NCI-H2196 (cell line): ENCODE measurements at regions not wholly inside any gene's neighbourhood (a gene's known extent, or its start where the extent isn't known, plus 50 kb on each side); places are given as distances from the start of the nearest gene placed in this dataset.

Experiments used
- DNase-seq: peaks from one replicate; lab custom pipeline; 2025; ENCODE audit not compliant: unreplicated experiment; lab: John Stamatoyannopoulos, UW

DNA sequence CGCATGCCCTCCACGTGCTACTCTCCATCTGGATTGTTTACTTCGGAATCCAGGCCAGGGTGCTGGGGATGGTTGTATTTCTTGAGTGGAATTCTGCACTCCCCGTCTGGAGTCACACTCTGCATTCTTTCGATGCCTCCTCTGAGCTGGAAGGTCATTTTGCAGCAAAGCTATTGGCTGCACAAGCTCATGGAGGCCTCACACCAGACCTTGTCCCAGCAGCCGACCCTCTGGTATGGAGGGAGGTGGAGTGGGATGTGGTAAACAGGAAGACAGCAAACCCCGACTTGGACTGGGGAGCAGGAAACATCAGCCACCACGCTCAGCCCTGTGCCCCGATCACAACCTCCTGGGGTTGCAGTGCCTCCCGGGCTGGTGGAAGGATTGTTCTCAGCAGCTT, 225.3 kb upstream of the LNX1 start:
- no peak for DNase-seq

GRCh38 chr4:53815281-53815680, 224.0 kb upstream of the LNX1 start:
- no peak for DNase-seq

GRCh38 chr4:53813998-53814397, 222.7 kb upstream of the LNX1 start:
- DNase-seq = no peak

- no peak for DNase-seq
These were observed 219.4 kb upstream of the LNX1 start for GRCh38 chr4:53810643-53811042.

- no peak for DNase-seq
These were observed 218.5 kb upstream of the LNX1 start for GRCh38 chr4:53809816-53810215.

DNA sequence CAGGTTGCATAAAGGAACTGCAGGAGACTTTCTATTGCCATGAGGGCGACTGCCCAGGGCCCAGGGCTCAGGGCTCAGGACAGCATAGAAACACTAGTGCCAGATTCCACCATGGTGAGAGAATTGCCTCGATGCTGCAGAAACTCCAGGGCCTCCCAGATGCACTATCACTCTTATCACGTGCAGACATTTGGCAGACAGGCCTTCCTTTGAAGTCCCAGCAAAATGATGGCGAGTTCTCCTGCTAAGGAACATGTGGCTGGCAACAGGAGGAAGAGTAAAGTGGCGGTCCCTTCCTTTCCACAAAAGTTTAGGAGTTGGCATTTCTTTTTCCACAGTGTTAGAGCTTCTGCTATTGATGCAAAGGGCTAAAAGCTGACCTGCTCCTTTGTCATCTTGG, 214.0 kb upstream of the LNX1 start:
- no peak for DNase-seq

DNA sequence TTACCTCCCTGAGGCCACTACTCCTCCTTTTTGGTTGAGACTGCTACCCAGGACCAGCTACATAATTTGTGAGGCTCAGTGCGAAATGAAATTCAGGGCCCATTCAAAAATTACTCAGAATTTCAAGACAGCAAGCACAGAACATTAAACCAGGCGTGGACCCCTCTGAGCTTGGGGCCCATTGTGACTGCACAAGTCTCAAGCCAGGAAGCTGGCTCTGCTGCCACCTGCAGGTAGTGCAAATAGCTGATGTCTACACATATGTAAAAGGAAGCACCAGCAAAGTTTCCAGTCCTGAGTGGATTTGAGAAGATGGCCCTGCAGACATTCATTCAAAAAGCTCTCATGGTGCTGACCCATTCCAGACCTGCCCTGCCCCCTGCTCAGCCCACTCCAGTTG, 213.4 kb upstream of the LNX1 start:
- no peak for DNase-seq

DNA sequence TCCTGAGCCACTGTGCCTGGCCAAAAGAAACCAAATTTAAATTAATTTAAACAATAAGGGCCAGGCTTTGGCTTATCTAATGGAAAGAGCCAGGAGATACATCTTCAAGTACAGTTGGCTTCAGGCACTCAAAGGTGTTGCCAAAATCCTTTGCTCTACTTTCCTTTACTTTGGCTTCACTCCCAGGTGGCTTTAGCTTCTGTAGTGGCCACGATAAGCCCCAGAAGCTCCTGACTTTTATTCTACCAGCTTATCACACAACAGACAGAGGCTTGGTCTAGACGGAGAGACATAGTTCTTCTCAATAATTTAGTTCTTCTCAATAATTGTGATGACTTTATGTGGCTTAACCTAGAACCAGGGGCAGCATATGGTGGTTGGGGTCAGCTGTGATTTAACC, 211.2 kb upstream of the LNX1 start:
- no peak for DNase-seq

DNA sequence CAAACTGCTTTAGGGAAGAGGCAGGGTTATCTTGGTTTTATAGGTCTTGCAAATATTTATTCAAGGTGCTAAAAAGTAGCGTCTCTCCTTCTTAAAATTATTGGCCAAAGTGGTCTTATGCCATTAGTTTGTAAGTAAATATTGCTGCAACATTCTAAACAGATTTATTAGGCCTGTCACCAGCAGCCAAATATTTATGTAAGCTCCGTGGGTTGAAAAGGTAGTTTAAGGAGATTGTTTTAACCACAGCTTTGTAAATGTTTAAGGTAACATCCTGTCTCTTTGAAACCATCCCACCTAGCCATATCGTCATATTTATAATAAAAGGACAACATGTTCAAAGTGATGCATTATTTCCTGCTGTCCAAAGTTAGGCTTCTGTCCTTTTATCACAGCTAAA, 210.1 kb upstream of the LNX1 start:
- DNase-seq = no peak

GRCh38 chr4:53800741-53801140, 209.5 kb upstream of the LNX1 start:
- no peak for DNase-seq

DNA sequence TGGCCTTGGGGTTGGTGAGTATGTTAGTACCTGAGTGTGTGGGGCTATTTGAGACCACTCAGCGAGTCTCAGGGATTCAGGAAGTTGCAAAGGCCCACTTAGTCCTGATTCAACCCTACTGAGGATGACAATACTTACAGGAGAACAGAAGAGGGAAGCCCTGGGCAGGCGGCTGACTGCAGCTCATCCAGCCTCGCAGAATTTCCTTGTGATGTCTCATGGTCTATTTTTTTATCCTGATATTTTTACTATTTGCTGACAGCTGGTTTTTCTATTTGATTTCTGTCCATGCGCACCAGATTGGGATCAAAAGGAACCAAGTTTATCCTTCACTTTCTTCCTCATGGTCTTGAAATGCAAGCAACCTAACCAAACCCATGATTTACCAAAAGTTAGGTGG, 201.8 kb upstream of the LNX1 start:
- DNase-seq = no peak

DNA sequence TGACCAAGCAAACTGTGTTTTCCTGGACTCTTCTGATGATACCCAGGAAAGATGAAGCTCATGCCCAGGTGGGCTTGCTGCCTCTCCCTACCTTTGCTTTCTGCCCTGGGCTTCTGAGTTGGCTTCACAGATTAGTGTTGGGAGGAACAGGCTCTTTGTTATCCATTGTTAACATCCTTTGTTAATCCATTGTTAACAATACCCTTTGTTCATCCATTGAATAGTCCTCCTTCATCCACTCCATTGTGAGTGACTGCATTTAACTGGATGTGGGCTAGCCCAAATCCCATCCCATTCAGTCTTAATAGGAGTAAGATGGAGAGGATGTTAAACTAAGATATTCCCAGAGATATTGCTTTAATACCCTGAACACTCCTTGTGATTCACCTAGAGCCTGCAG, 199.0 kb upstream of the LNX1 start:
- DNase-seq = no peak

DNA sequence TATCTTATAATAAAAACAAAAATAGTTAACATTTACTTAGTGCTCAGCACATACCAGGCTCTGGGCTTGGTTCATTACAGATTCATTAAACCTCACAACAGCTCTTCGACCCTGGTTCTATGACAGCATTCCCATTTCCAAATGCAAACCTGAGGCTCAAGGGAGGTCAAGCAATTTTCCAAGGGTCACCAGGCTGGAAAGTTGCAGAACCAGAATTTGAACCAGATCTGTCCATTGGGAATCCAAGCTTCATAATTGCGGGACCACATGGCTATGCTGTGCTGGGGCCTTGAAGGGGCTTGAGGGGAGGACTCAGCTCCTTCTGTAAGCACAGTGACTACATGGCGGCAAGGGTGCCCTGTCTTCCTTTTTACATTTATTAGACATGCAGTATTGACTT, 197.3 kb upstream of the LNX1 start:
- DNase-seq = no peak

- DNase-seq = no peak
These were observed 196.7 kb upstream of the LNX1 start for GRCh38 chr4:53788011-53788410.

- DNase-seq = no peak
These were observed 195.3 kb upstream of the LNX1 start for GRCh38 chr4:53786632-53787031.

DNA sequence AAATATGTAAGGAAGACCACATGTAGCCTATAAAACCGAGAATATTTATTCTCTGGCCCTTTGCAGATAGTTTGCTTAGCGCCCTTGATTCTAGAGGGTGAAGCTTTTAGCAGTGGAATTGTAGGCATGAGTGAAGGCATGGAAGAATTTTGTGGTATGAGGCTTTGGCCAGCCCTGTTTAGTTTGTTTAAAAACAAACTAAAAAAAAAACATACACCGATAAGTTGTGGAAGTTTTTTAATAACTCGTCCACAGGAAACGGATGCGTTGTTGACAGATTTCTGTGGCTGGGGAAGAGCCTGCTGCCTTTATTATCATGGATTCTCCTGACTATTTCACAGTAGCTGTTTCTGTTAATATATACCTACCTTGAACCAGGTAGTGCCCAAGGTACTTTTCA, 194.7 kb upstream of the LNX1 start:
- DNase-seq = no peak

DNA sequence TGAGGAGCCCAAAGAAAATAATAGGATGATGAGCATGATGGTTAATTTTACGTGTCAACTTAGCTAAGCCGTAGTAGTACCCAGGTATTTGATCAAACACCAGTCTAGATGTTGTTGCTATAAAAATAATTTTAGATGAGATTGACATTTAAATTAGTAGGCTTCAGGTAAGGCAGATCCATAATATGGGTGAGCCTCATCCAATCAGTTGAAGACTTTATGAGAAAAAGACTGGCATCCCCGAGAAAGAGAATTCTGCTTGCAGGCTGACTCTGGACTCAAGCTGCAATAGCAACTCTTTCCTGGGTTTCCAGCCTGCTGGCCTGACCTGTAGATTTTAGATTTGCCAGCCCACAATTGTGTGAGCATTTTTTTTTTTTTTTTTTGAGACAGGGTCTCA, 192.8 kb upstream of the LNX1 start:
- DNase-seq = no peak

DNA sequence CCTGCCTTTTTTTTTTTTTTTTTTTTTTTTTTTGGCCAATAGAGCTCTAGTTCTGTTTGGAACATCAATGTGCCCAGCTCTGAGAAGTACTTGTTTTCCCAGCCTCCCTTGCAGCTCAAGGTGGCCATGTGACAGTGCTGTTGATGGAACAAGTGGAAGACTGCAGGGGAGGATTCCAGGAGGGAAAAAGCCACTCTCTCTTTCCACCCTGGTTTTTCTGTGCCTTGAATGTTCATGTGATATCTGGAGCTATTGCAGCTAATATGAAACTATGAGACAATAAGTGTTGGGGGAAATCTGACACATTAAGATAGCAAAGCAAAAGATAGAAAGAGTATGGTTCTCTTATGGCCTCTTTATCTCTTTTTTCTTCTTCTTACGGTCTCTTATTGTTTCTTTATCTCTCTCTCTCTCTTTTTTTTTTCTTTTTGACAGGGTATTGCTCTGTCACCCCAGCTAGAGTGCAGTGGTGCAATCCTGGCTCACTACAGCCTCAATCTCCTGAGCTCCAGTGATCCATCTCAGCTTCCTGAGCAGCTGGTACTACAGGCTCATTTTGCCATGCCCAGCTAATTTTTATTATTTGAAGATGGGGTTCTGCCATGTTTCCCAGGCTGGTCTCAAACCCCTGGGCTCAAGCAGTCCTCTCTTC, 192.0 kb upstream of the LNX1 start:
- DNase-seq = no peak

GRCh38 chr4:53782458-53782845, 191.2 kb upstream of the LNX1 start:
- DNase-seq = no peak

- DNase-seq = no peak
These were observed 190.6 kb upstream of the LNX1 start for GRCh38 chr4:53781629-53782457.

DNA sequence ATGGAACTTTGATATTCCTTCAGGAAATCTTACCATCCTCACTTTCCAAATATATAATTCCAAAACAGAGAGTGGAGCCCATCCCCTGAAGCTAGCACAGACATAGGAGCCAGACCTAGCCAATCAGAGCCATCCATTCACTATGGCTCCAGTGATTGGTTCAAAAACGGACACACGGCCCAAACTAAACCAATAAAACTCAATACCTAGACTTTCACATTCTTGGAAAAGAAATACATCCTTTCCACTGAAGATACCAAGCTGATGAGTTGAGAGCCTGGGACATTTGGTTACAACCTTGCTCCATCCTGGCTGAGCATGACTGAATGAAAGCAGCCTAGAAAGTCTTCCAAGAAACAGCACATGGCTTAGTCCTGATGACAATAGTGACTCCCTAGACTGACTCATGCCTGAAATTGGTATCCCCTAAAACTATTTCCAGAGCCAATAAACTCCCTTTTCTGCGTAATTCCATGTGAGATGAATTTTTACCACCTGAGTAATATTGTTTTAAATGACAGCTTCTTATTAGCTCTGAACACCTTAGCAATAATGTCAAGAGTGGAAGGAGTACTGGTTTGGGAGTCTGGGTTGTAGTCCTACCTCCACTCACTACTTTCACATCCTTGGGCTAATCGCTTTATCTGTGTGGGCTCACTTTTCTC, 189.6 kb upstream of the LNX1 start:
- DNase-seq = no peak

DNA sequence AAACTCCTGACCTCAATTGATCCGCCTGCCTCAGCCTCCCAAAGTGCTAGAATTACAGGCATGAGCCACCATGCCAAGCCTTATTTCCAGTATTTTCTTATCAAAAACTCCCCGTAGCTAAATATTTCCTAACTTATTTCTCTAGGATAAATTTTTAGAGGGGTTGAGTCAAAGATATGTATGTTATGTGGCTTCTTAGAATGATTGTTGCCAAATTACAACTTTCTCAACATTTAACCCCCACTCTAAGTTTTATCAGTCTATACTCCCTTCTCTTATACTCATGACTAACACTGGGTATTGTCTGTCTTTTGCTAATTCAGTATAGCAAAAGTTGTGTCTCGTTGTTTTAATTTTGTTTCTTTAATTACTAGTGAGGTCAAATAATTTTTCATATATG, 187.7 kb upstream of the LNX1 start:
- DNase-seq = no peak
